ENCODE measurements at regions not wholly inside any gene's neighbourhood (a gene's known extent, or its start where the extent isn't known, plus 50 kb on each side); places are given as distances from the start of the nearest gene placed in this dataset.

DNA sequence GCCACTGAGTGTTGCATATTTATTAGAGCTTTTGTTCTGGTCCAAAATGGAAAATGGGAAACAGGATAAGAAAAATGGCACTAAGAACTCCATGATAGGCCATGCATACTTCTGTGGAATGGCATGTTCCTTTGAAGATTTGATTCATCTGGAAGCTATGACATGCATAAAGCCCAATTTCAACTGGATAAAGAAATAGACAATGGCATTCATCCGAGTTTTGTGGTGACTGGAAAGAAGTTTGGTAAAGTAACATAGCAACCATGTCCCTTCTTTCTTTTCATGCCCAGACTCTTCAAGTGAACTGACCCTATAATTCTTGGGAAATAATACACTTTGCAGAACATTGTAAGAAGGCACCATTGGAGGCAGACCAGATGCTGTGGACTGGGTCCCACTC, 368.4 kb upstream of the IL12A start:
- Histone ChIP-seq H3K9me2 (ENCODE audit: insufficient read depth, low read length) (no peaks in the 10 kb centered on the region), H3K4me2 (ENCODE audit: low read length) (no peak overlapping the region), H4K20me1 (ENCODE audit: insufficient read depth, low read length) (no peaks in the 10 kb centered on the region), H3K36me3 (ENCODE audit: insufficient read depth, low read length) (no peaks in the 10 kb centered on the region), H2AFZ (ENCODE audit: low read length) (no peak overlapping the region), H3K4me3 (ENCODE audit: low read depth, low read length, poor library complexity, severe bottlenecking) (no peak overlapping the region), H3K27ac (ENCODE audit: low read depth, low read length, poor library complexity, severe bottlenecking) (no peak overlapping the region), H3K9me3 (ENCODE audit: low read length) (no peaks in the 10 kb centered on the region), H3K79me2 (ENCODE audit: insufficient read depth, low read depth, low read length) (no peaks in the 10 kb centered on the region), H3K4me1 (ENCODE audit: insufficient read depth, low read length, poor library complexity, severe bottlenecking) (no peaks in the 10 kb centered on the region)
- BruUV-seq (replicated peaks): no TSS peak
- TF ChIP-seq EZH2phosphoT487 (IDR thresholded peaks at IDR 0.05; ENCODE audit: borderline replicate concordance, low read depth, low read length) (no peak), CTCF (conservative IDR thresholded peaks at IDR 0.05; ENCODE audit: low read length) (no peak)
- CTCF ChIA-PET (ENCODE audit: unreplicated experiment): no interaction called here
- intact Hi-C loops (cut with micrococcal nuclease; ENCODE audit: unreplicated experiment): no loop called here
- POLR2A ChIA-PET: interaction anchor here (1.2 kb wide), 1 partner anchor 44 kb away, joined by 3 read pairs; no protein-coding TSS in a partner anchor
- no peak for DNase-seq (ENCODE audit: low spot score)

DNA sequence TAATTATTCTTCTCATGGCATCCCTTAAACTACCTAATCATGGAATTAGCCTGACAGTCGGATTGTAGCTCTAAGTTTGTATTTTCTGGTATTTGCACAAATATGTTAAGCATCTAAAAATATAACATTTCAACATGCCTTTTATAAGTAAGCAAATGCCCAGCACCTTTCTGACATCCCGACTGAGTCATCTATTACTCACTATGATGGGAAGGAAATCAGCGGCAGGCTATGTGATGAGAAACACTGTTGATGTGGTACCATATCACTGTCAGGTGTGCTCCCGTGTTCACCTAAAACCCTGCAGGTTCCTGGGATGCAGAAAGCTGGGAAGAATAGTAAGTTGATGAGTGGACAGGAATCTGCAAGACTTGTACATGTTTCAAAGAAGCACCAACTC, 367.8 kb upstream of the IL12A start:
- Histone ChIP-seq H3K9me2 (ENCODE audit: insufficient read depth, low read length) (no peaks in the 10 kb centered on the region), H3K9me3 (ENCODE audit: low read length) (no peaks in the 10 kb centered on the region), H4K20me1 (ENCODE audit: insufficient read depth, low read length) (no peaks in the 10 kb centered on the region), H2AFZ (ENCODE audit: low read length) (no peak overlapping the region), H3K4me3 (ENCODE audit: low read depth, low read length, poor library complexity, severe bottlenecking) (no peak overlapping the region), H3K36me3 (ENCODE audit: insufficient read depth, low read length) (no peaks in the 10 kb centered on the region), H3K4me1 (ENCODE audit: insufficient read depth, low read length, poor library complexity, severe bottlenecking) (no peaks in the 10 kb centered on the region), H3K79me2 (ENCODE audit: insufficient read depth, low read depth, low read length) (no peaks in the 10 kb centered on the region), H3K4me2 (ENCODE audit: low read length) (no peak overlapping the region), H3K27ac (ENCODE audit: low read depth, low read length, poor library complexity, severe bottlenecking) (no peak overlapping the region)
- CTCF ChIA-PET (ENCODE audit: unreplicated experiment): no interaction called here
- TF ChIP-seq CTCF (conservative IDR thresholded peaks at IDR 0.05; ENCODE audit: low read length) (no peak), EZH2phosphoT487 (IDR thresholded peaks at IDR 0.05; ENCODE audit: borderline replicate concordance, low read depth, low read length) (no peak)
- intact Hi-C loops (cut with micrococcal nuclease; ENCODE audit: unreplicated experiment): no loop called here
- POLR2A ChIA-PET: interaction anchor here (0.6 kb wide), 1 partner anchor 699 kb away, joined by 3 read pairs; no protein-coding TSS in a partner anchor
- DNase-seq (ENCODE audit: low spot score): no peak
- BruUV-seq (replicated peaks): no TSS peak

DNA sequence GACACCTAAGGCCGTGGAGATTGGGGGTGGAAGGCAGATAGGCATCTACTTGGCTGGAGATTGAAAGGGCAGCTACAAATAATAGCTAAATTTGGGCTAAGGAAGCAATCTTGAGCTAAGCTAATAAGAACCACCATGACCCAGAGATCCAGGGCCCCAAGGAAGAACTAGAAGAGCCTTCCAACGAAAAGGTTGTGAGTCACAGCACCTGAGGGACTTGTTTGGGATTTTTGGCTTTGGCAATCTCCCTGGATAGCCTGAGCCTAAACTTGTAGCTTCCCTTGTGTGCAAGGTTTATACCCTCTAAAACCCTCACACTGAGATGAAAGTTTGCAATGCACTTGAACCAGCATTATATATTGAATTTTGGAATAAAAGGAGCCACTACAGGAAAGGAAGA, 364.0 kb upstream of the IL12A start:
- H2AFZ ChIP-seq (ENCODE audit: low read length): no peak overlapping the region

More for the DNA sequence above, 364.0 kb upstream of the IL12A start:
- POLR2A ChIA-PET: no interaction called here
- Histone ChIP-seq H3K4me1 (ENCODE audit: insufficient read depth, low read length, poor library complexity, severe bottlenecking) (no peaks in the 10 kb centered on the region), H4K20me1 (ENCODE audit: insufficient read depth, low read length) (no peaks in the 10 kb centered on the region), H3K36me3 (ENCODE audit: insufficient read depth, low read length) (no peaks in the 10 kb centered on the region), H3K79me2 (ENCODE audit: insufficient read depth, low read depth, low read length) (no peaks in the 10 kb centered on the region), H3K4me3 (ENCODE audit: low read depth, low read length, poor library complexity, severe bottlenecking) (no peak overlapping the region), H3K9me2 (ENCODE audit: insufficient read depth, low read length) (no peaks in the 10 kb centered on the region), H3K9me3 (ENCODE audit: low read length) (no peaks in the 10 kb centered on the region), H3K4me2 (ENCODE audit: low read length) (no peak overlapping the region), H3K27ac (ENCODE audit: low read depth, low read length, poor library complexity, severe bottlenecking) (no peak overlapping the region)
- CTCF ChIA-PET (ENCODE audit: unreplicated experiment): no interaction called here
- intact Hi-C loops (cut with micrococcal nuclease; ENCODE audit: unreplicated experiment): no loop called here
- BruUV-seq (replicated peaks): no TSS peak
- DNase-seq (ENCODE audit: low spot score): no peak
- TF ChIP-seq CTCF (conservative IDR thresholded peaks at IDR 0.05; ENCODE audit: low read length) (no peak), EZH2phosphoT487 (IDR thresholded peaks at IDR 0.05; ENCODE audit: borderline replicate concordance, low read depth, low read length) (no peak)

Data from OCI-LY7 (cell line).